Kidney (tissue), 13 donors: ENCODE measurements at regions not wholly inside any gene's neighbourhood (a gene's known extent, or its start where the extent isn't known, plus 50 kb on each side); places are given as distances from the start of the nearest gene placed in this dataset.

Experiments used
- DNase-seq, 5 donors: peaks; one replicate each; pipeline ENCODE4 v3.0.0-alpha.2; 2013 to 2020
- FAIRE-seq: peaks from 2 replicates; lab custom pipeline; 2012; peaks lifted over from hg19 to GRCh38; lab: Jason Lieb, UNC
- H3K27ac ChIP-seq, 2 donors: one replicate each; pipeline ENCODE4 v1.7.0; 2013; ENCODE audit warnings: low read depth in 2 of 2, low read length in 2 of 2, inconsistent platforms in 1 of 2
- H3K27me3 ChIP-seq: one replicate; pipeline ENCODE4 v1.7.1; 2013; ENCODE audit warnings: low read length, inconsistent platforms; ENCODE audit not compliant: control insufficient read depth, insufficient read depth
- H3K36me3 ChIP-seq, 3 donors: one replicate each; pipeline versions ENCODE4 v1.7.0 to v1.7.1; 2013; ENCODE audit warnings: low read length in 3 of 3, control low read depth in 1 of 3, inconsistent platforms in 1 of 3; ENCODE audit not compliant: insufficient read depth in 3 of 3, control insufficient read depth in 2 of 3
- H3K4me1 ChIP-seq, 3 donors: one replicate each; pipeline versions ENCODE4 v1.7.0 to v1.7.1; 2013; ENCODE audit warnings: low read length in 3 of 3, inconsistent platforms in 1 of 3, low read depth in 1 of 3; ENCODE audit not compliant: control insufficient read depth in 2 of 3, insufficient read depth in 2 of 3
- H3K4me3 ChIP-seq, 3 donors: one replicate each; pipeline versions ENCODE4 v1.7.0 to v1.8.1; 2013; ENCODE audit warnings: low read length in 3 of 3, control low read depth in 1 of 3, inconsistent platforms in 1 of 3
- H3K9ac ChIP-seq, 3 donors: one replicate each; pipeline versions ENCODE4 v1.7.0 to v1.7.1; 2013; ENCODE audit warnings: low read length in 3 of 3, control low read depth in 1 of 3, inconsistent platforms in 1 of 3
- H3K9me3 ChIP-seq, 3 donors: one replicate each; pipeline versions ENCODE4 v1.7.0 to v1.7.1; 2013; ENCODE audit warnings: low read length in 3 of 3, control low read depth in 1 of 3, inconsistent platforms in 1 of 3; ENCODE audit not compliant: control insufficient read depth in 2 of 3, insufficient read depth in 1 of 3
- intact Hi-C: fragments of 100-400 bp; cut with DNase I; formaldehyde crosslinking; loops from one replicate; pipeline ENCODE4 v1.11.1; 2022
- TF ChIP-seq, protein P1 (sequence below): IDR thresholded peaks from 3 replicates; pipeline ENCODE4 v1.5.1; 2012; ENCODE audit warnings: mild to moderate bottlenecking, moderate library complexity, borderline replicate concordance; ENCODE audit not compliant: insufficient read depth; ENCODE audit errors: extremely low read depth
- donor health status: control.
- donor health status: control.
- donor health status: control.
- donor health status: control.
- donor health status: control.
- donor health status: DM: yes; HTN: yes; CAD: no.
- donor health status: Normal renal cell carcinoma (clear cell type).

DNA sequence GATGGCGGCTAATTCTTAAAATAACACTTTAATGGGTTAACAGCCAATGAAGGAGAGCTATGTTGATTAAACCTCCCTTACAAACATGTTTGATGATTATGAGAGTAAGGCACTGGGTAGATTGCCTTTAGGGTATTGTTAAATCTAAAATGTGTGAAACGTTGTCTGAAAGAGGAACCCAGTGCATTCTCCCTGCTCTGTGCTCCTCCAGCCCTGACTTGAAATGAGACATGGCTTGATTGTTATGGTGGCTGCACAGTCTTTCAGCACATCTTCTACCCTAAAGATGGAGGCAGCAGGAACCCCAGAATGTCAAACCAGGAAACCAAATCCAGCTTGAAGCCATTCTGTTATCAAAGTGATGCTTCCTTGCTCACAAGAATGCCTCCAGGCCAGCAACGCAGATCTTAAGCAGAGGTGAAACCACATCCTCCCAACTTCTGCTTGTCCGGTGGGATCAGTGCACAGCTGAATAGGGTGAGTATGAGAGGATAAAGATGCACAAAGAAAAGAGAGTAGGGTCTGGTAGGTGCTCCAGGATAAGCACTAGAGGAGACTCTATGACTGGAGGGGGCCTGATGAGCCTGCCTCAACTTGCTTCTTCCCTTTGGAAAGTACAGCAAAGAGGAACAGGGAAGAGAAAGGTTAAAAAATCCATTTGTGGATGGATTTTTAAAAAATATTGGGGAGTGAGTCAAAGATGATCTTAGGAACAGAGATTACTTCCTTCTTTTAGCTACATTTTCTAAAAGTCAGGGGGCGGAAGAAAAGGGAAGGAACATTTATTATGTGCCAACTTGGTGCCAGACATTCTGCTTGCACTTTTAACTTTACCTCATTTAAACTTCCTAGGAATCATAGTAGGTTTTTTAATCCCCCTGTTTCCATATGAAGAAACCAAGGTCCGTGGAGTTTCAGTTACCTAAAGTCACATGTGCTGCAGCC, 523.0 kb downstream of the TXNL1 start:
- no peak overlapping the region for H3K4me3 ChIP-seq
- TF ChIP-seq, protein P1, sequence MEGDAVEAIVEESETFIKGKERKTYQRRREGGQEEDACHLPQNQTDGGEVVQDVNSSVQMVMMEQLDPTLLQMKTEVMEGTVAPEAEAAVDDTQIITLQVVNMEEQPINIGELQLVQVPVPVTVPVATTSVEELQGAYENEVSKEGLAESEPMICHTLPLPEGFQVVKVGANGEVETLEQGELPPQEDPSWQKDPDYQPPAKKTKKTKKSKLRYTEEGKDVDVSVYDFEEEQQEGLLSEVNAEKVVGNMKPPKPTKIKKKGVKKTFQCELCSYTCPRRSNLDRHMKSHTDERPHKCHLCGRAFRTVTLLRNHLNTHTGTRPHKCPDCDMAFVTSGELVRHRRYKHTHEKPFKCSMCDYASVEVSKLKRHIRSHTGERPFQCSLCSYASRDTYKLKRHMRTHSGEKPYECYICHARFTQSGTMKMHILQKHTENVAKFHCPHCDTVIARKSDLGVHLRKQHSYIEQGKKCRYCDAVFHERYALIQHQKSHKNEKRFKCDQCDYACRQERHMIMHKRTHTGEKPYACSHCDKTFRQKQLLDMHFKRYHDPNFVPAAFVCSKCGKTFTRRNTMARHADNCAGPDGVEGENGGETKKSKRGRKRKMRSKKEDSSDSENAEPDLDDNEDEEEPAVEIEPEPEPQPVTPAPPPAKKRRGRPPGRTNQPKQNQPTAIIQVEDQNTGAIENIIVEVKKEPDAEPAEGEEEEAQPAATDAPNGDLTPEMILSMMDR = no peak
- FAIRE-seq (no peak), DNase-seq (no peak)
- H3K36me3 ChIP-seq = no peaks in the 10 kb centered on the region
- no peak overlapping the region for H3K9ac ChIP-seq
- no peaks in the 10 kb centered on the region for H3K27me3 ChIP-seq
- H3K9me3 ChIP-seq = no peaks in the 10 kb centered on the region
- no peaks in the 10 kb centered on the region for H3K4me1 ChIP-seq
- no peak overlapping the region for H3K27ac ChIP-seq
- intact Hi-C loops = no loop called here

DNA sequence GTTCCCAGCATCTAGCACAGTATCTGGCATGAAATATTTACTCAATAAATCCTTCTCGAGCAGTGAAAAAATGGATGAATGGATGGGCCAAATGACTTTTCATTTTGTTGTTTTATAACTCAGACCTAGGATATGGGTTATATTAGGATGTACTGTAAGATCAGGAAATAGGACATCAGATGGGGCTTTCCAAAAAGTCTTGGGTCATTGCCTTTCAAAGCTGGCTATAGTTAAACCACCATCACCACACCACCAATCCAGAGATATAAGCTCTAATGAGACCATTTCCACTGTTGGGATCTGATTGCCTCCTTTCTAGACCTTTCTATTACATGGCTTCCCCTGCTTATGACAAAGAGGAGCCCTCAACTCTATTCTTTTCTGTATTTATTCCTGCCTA, 525.0 kb upstream of the TCF4 start:
- H3K36me3 ChIP-seq = no peaks in the 10 kb centered on the region
- H3K4me1 ChIP-seq = no peaks in the 10 kb centered on the region
- no peak for DNase-seq
- no peak overlapping the region for H3K27ac ChIP-seq
- H3K9ac ChIP-seq = no peak overlapping the region
- no peaks in the 10 kb centered on the region for H3K9me3 ChIP-seq
- TF ChIP-seq, protein P1 = no peak
- intact Hi-C loops = no loop called here
- no peaks in the 10 kb centered on the region for H3K27me3 ChIP-seq
- FAIRE-seq = no peak
- H3K4me3 ChIP-seq = no peak overlapping the region

DNA sequence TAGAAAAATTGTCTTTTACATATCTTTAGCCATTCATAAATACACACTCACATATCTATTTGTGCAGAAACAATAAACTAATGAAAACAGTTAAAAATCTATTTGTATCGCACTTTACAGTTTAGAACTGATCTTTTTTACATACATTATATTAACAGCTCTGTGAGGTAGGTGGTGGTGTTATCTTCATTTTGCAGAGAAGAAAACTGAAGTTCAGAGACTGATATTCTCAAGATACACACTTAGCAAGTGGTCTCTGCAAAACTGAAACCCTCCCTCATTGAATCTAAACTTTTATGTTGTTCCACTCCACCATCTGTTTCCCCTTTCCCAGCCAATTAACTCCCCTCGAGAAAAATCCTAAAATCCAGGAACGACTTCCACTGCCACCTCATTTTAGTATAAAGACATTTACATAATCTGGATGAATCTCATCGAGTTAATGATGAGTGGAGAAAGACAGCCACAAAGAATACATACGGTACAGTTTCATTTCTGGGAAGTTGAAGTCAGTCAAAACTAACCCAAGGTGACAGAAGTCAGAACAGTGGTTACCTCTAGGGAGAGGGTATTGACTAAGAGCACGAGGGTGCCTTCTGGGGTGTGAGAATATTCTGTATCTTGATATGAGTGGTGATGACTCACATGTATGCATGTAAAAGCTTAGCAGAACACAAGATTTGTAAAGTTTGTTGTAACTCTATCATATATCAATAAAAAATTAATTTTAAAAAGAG, 524.2 kb upstream of the TCF4 start:
- intact Hi-C loops = no loop called here
- no peak for DNase-seq
- TF ChIP-seq, protein P1 = no peak

More for the DNA sequence above, 524.2 kb upstream of the TCF4 start:
- Histone ChIP-seq H3K4me1 (no peaks in the 10 kb centered on the region), H3K9ac (no peak overlapping the region), H3K4me3 (no peak overlapping the region), H3K36me3 (no peaks in the 10 kb centered on the region), H3K27ac (no peak overlapping the region), H3K27me3 (no peaks in the 10 kb centered on the region), H3K9me3 (no peaks in the 10 kb centered on the region)
- FAIRE-seq = no peak
